ENCODE measurements at regions not wholly inside any gene's neighbourhood (a gene's known extent, or its start where the extent isn't known, plus 50 kb on each side); places are given as distances from the start of the nearest gene placed in this dataset.

- Histone ChIP-seq H3K9ac (ENCODE audit: insufficient read depth, low read depth, low read length) (no peak overlapping the region), H2AFZ (ENCODE audit: low read length) (no peak overlapping the region), H4K20me1 (ENCODE audit: insufficient read depth, low read length) (no peaks in the 10 kb centered on the region), H3K27me3 (ENCODE audit: control insufficient read depth in 1 of 2, insufficient read depth in 2 of 2, low read length in 2 of 2) (no peaks in the 10 kb centered on the region; a peak in 2 of 5 replicates), H3K4me3 (replicated peaks in 1 of 3; ENCODE audit: insufficient read depth in 1 of 3, low read depth in 2 of 3, low read length in 3 of 3) (no peak overlapping the region), H3K27ac (ENCODE audit: extremely low read length, insufficient read depth, low read length) (no peak overlapping the region), H3K79me2 (ENCODE audit: insufficient read depth, low read length) (no peaks in the 10 kb centered on the region), H3K36me3 (replicated peaks in 1 of 2; ENCODE audit: control insufficient read depth in 1 of 2, insufficient read depth in 2 of 2, low read length in 2 of 2) (no peaks in the 10 kb centered on the region), H3K4me2 (ENCODE audit: low read depth, low read length) (no peak overlapping the region), H3K4me1 (ENCODE audit: insufficient read depth, low read length) (no peaks in the 10 kb centered on the region), H3K9me3 (ENCODE audit: low read length) (no peaks in the 10 kb centered on the region)
- DNase-seq (ENCODE audit: low spot score) (peak; percentile 75), ATAC-seq (peak; percentile 96), FAIRE-seq (peak; percentile 82)
- BruUV-seq (replicated peaks): no TSS peak
- CTCF ChIA-PET (ENCODE audit: low intra/inter-chr PET ratio, low total read pairs): interaction anchor here (1.1 to 4.4 kb wide), 3 partner anchors 10 to 302 kb away, joined by 3 to 19 read pairs (median 3); no protein-coding TSS in a partner anchor
- TF ChIP-seq DRAP1 (CRISPR knock-in tag; IDR thresholded peaks at IDR 0.05): no peak
- peak; percentile 56 for TF ChIP-seq STAG1 (CRISPR knock-in tag; IDR thresholded peaks at IDR 0.05)
- TF ChIP-seq FOXA3 (CRISPR knock-in tag; IDR thresholded peaks at IDR 0.05): 0 out of 2 replicates have a peak, but pooled peaks have one; percentile 40
- TF ChIP-seq MYC (CRISPR knock-in tag; IDR thresholded peaks at IDR 0.05; ENCODE audit: borderline replicate concordance): no peak
- TF ChIP-seq FOXK1 (CRISPR knock-in tag; IDR thresholded peaks at IDR 0.05; ENCODE audit: borderline replicate concordance, low read depth): peak; percentile 42; the same call in 1 of the 2 replicates
- TF ChIP-seq RAD21 (CRISPR knock-in tag; IDR thresholded peaks at IDR 0.05): 0 out of 2 replicates have a peak, but pooled peaks have one; percentile 10
- TF ChIP-seq CTCF (CRISPR knock-in tag; IDR thresholded peaks at IDR 0.05): peak; percentile 78
- POLR2A ChIA-PET: no interaction called here
- in situ Hi-C loops (cut with HindIII; ENCODE audit: extremely low pct_ligation_motif_present, low pct_unique_long_range_greater_than_20kb): loop anchor here (5.0 kb wide), 1 partner anchor 37 kb away; no protein-coding TSS in a partner anchor
- WGBS (ENCODE audit: low lambda C conversion rate): 1% methylated on average over 6 of the region's 6 CpGs
- intact Hi-C loops (cut with micrococcal nuclease; ENCODE audit: unreplicated experiment): loop anchor here (1.0 kb wide), 1 partner anchor 42 kb away; no protein-coding TSS in a partner anchor
Observed at GRCh38 chr13:24995225-24995804, 100.6 kb upstream of the PABPC3 start.
